SU-DHL-6 (cell line): ENCODE measurements at regions not wholly inside any gene's neighbourhood (a gene's known extent, or its start where the extent isn't known, plus 50 kb on each side); places are given as distances from the start of the nearest gene placed in this dataset.

Source experiments
- H2AFZ ChIP-seq: fragments of 200-600 bp; sonication (generic); 2 replicates; pipeline ENCODE4 v1.6.1; 2014; ENCODE audit warnings: low read depth, mild to moderate bottlenecking, moderate library complexity, mixed read lengths, antibody characterized with exemption, low read length; ENCODE audit not compliant: severe bottlenecking
- H3F3A ChIP-seq: fragments of 200-600 bp; shearing (Covaris generic); 2 replicates; pipeline ENCODE4 v1.6.0; 2016; ENCODE audit warnings: antibody characterized with exemption, mild to moderate bottlenecking; ENCODE audit not compliant: insufficient read depth
- H3K27ac ChIP-seq: fragments of 200-600 bp; sonication (generic); 2 replicates; pipeline ENCODE4 v1.5.1; 2016; ENCODE audit warnings: low read depth, mild to moderate bottlenecking, low read length, moderate library complexity, mixed read lengths
- H3K27me3 ChIP-seq: fragments of 200-600 bp; sonication (generic), shearing (Covaris generic); 2 replicates; pipeline ENCODE4 v1.6.0; 2014; ENCODE audit warnings: mild to moderate bottlenecking, low read length
- H3K36me3 ChIP-seq: fragments of 200-600 bp; sonication (generic); 2 replicates; pipeline ENCODE4 v1.6.1; 2014; ENCODE audit warnings: mild to moderate bottlenecking, low read length, mixed read lengths
- H3K4me2 ChIP-seq: fragments of 300-600, 200-600 bp; shearing (Covaris generic), sonication (generic); 2 replicates; pipeline ENCODE4 v1.6.0; 2014; ENCODE audit warnings: low read length, low read depth, mild to moderate bottlenecking; ENCODE audit not compliant: poor library complexity, severe bottlenecking
- H3K4me3 ChIP-seq: fragments of 200-600 bp; sonication (generic); 2 replicates; pipeline ENCODE4 v1.5.1; 2014; ENCODE audit warnings: antibody characterized with exemption, low read length, mild to moderate bottlenecking, mixed read lengths; ENCODE audit not compliant: insufficient read depth, poor library complexity, severe bottlenecking
- H3K79me2 ChIP-seq: fragments of 200-600 bp; sonication (generic); 2 replicates; pipeline ENCODE4 v1.6.1; 2014; ENCODE audit warnings: mild to moderate bottlenecking, low read length, moderate library complexity; ENCODE audit not compliant: insufficient read depth
- H3K9ac ChIP-seq: fragments of 200-600 bp; sonication (generic); 2 replicates; pipeline ENCODE4 v1.7.0; 2014; ENCODE audit warnings: mild to moderate bottlenecking, low read length
- H3K9me2 ChIP-seq: fragments of 200-600 bp; sonication (generic); replicated peaks from 2 replicates; pipeline ENCODE4 v1.6.1; 2014; ENCODE audit warnings: low read length; ENCODE audit not compliant: insufficient read depth
- H3K9me3 ChIP-seq: fragments of 200-600 bp; sonication (generic); 2 replicates; pipeline ENCODE4 v1.6.1; 2014; ENCODE audit warnings: low read length, mixed read lengths; ENCODE audit not compliant: insufficient read depth
- H4K20me1 ChIP-seq: fragments of 200-600 bp; sonication (generic); 2 replicates; pipeline ENCODE4 v1.6.1; 2014; ENCODE audit warnings: low read depth, mild to moderate bottlenecking, antibody characterized with exemption, low read length, moderate library complexity, mixed read lengths
- EZH2phosphoT487 ChIP-seq: fragments of 200-600 bp; sonication (generic), shearing (Covaris generic); conservative IDR thresholded peaks from 2 replicates; pipeline ENCODE4 v1.6.1; 2018; ENCODE audit warnings: mild to moderate bottlenecking, antibody characterized with exemption, low read length, moderate library complexity, mixed read lengths
- TF ChIP-seq, protein P1 (sequence below): fragments of 200-600 bp; sonication (generic); IDR thresholded peaks from one replicate; pipeline ENCODE4 v1.5.1; 2017; ENCODE audit warnings: antibody characterized with exemption, mild to moderate bottlenecking, low read length, moderate library complexity; ENCODE audit not compliant: insufficient read depth, poor library complexity, severe bottlenecking

DNA sequence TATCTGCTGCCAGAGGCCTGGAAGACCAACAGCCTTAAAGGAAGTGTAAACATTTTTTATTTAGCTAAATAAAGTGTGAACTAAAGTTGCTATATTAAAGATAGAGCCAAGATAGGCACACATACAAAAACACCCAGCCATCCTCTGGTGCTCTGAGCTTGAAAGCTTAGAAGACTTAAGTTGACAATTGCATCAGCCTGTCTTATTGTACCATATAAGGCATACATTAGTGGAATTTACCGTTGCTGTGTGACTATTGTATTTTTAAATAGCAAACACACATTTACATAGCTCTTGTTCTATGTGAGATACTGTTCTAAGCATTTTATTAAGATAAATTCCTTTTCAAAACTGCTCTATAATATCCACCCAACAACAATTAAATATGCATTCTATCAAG lies 736.6 kb upstream of the ZEB2 start:
- no peaks in the 10 kb centered on the region for H3K79me2 ChIP-seq
- H3K9ac ChIP-seq = no peak overlapping the region
- no peaks in the 10 kb centered on the region for H3K27me3 ChIP-seq
- H3K4me3 ChIP-seq = no peak overlapping the region
- H3K27ac ChIP-seq = no peak overlapping the region
- H3K36me3 ChIP-seq = no peaks in the 10 kb centered on the region
- TF ChIP-seq EZH2phosphoT487 = no peak
- TF ChIP-seq, protein P1, sequence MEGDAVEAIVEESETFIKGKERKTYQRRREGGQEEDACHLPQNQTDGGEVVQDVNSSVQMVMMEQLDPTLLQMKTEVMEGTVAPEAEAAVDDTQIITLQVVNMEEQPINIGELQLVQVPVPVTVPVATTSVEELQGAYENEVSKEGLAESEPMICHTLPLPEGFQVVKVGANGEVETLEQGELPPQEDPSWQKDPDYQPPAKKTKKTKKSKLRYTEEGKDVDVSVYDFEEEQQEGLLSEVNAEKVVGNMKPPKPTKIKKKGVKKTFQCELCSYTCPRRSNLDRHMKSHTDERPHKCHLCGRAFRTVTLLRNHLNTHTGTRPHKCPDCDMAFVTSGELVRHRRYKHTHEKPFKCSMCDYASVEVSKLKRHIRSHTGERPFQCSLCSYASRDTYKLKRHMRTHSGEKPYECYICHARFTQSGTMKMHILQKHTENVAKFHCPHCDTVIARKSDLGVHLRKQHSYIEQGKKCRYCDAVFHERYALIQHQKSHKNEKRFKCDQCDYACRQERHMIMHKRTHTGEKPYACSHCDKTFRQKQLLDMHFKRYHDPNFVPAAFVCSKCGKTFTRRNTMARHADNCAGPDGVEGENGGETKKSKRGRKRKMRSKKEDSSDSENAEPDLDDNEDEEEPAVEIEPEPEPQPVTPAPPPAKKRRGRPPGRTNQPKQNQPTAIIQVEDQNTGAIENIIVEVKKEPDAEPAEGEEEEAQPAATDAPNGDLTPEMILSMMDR = no peak
- no peak overlapping the region for H2AFZ ChIP-seq
- no peaks in the 10 kb centered on the region for H3K9me3 ChIP-seq
- no peaks in the 10 kb centered on the region for H4K20me1 ChIP-seq
- no peaks in the 10 kb centered on the region for H3F3A ChIP-seq
- H3K4me2 ChIP-seq = no peak overlapping the region
- no peaks in the 10 kb centered on the region for H3K9me2 ChIP-seq

DNA sequence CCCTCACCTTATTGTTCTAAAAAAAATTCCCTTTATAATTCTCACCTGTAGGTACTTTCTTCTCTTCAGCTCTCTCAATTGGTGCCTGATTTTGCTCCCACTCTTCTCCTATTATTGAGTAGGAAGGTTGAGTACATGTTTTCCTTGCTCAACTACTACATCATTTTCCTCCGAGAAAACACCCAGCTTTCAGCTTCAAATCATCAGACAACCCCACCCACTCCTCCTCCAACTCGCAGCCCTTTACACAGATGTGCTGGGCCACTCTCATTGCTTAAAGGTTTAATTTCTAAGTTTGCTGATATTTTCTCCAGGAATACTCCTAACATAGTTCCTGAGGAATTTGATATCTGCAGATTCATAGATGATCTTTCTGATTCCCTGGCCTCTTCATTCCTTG lies 734.4 kb upstream of the ZEB2 start:
- Histone ChIP-seq H3K79me2 (no peaks in the 10 kb centered on the region), H3K27ac (no peak overlapping the region), H3K9ac (no peak overlapping the region), H3K4me3 (no peak overlapping the region), H4K20me1 (no peaks in the 10 kb centered on the region), H3K36me3 (no peaks in the 10 kb centered on the region), H3K4me2 (no peak overlapping the region), H3K9me3 (no peaks in the 10 kb centered on the region), H2AFZ (no peak overlapping the region), H3F3A (no peaks in the 10 kb centered on the region), H3K27me3 (no peaks in the 10 kb centered on the region), H3K9me2 (no peaks in the 10 kb centered on the region)
- TF ChIP-seq, protein P1 = no peak
- TF ChIP-seq EZH2phosphoT487 = no peak

DNA sequence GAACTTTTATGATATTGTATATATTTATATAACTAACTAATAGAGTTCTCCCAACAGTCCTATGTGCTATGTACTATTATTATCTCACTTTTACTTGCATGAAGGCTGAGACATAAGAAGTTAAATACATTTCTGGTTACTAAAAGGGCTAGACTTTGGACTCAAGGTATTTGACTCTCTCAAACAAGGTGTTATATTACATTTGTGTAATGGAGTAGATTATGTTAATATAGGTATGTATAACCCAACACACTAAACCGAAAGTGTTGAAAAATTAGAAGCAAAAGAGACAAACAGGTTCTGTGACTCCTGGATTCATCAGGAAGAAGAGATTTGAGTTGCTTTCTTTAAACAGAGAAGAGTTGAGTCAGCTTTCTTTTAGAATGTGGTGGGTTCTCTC lies 733.6 kb upstream of the ZEB2 start:
- Histone ChIP-seq H3K27me3 (no peaks in the 10 kb centered on the region), H4K20me1 (no peaks in the 10 kb centered on the region), H2AFZ (no peak overlapping the region), H3K79me2 (no peaks in the 10 kb centered on the region), H3K36me3 (no peaks in the 10 kb centered on the region), H3K9me3 (no peaks in the 10 kb centered on the region), H3K9ac (no peak overlapping the region), H3F3A (no peaks in the 10 kb centered on the region), H3K9me2 (no peaks in the 10 kb centered on the region), H3K4me3 (no peak overlapping the region), H3K27ac (no peak overlapping the region), H3K4me2 (no peak overlapping the region)
- TF ChIP-seq EZH2phosphoT487 = no peak
- TF ChIP-seq, protein P1 = no peak
